HepG2 (cell line): ENCODE measurements at regions not wholly inside any gene's neighbourhood (a gene's known extent, or its start where the extent isn't known, plus 50 kb on each side); places are given as distances from the start of the nearest gene placed in this dataset.

Experiments used
- ATAC-seq: fragments of 200-7000 bp; cut with Tn5 transposase; 3 replicates; pipeline ENCODE4 v1.9.1; 2020; ENCODE audit warnings: mild to moderate bottlenecking, moderate library complexity
- BruUV-seq: library from RNA; stranded (reverse); fragments of 400-500 nt; replicated peaks from 2 replicates; lab custom pipeline; 2021; lab: Mats Ljungman, UMichigan
- CTCF ChIA-PET: fragments of 300-600 bp; formaldehyde crosslinking; extraction: SDS; loops from one replicate; lab custom pipeline; 2021; ENCODE audit warnings: low total read pairs, inconsistent platforms, low intra/inter-chr PET ratio; lab: Yijun Ruan, JAX
- POLR2A ChIA-PET: fragments of 350-600 bp; sonication (Branson Sonifier 250); formaldehyde crosslinking; loops from one replicate; lab custom pipeline; 2020; ENCODE audit warnings: antibody characterized with exemption, inconsistent platforms; lab: Yijun Ruan, JAX
- DNase-seq: peaks from one replicate; pipeline ENCODE4 v3.0.0-alpha.2; 2015; ENCODE audit warnings: low spot score
- FAIRE-seq: peaks from 3 replicates; lab custom pipeline; 2011; peaks lifted over from hg19 to GRCh38; lab: Jason Lieb, UNC
- H2AFZ ChIP-seq: one replicate; pipeline ENCODE4 v1.6.1; 2011; ENCODE audit warnings: low read length, inconsistent platforms
- H3K27ac ChIP-seq: fragments of 300-600 bp; 3 replicates; pipeline ENCODE4 v1.8.0; 2011; ENCODE audit warnings: mixed run types, mild to moderate bottlenecking, mixed read lengths, low read length, inconsistent platforms; ENCODE audit not compliant: insufficient read depth; ENCODE audit errors: extremely low read length
- H3K27me3 ChIP-seq, 2 experiments: fragments of 200-600 bp in 1 of 2; 2 replicates in 1 of 2; 3 replicates in 1 of 2; pipeline versions ENCODE4 v1.6.0 to v1.8.0; 2011; ENCODE audit warnings: low read length in 2 of 2, mild to moderate bottlenecking in 2 of 2, moderate library complexity in 2 of 2, inconsistent platforms in 1 of 2; ENCODE audit not compliant: insufficient read depth in 2 of 2, control insufficient read depth in 1 of 2
- H3K36me3 ChIP-seq, 2 experiments: fragments of 200-600 bp in 1 of 2; replicated peaks in 1 of 2; 2 replicates in 1 of 2; 3 replicates in 1 of 2; pipeline versions ENCODE4 v1.5.1 to v1.8.0; 2011; ENCODE audit warnings: low read length in 2 of 2, inconsistent platforms in 1 of 2; ENCODE audit not compliant: insufficient read depth in 2 of 2, control insufficient read depth in 1 of 2
- H3K4me1 ChIP-seq: 2 replicates; pipeline ENCODE4 v1.5.1; 2012; ENCODE audit warnings: low read length, inconsistent platforms; ENCODE audit not compliant: insufficient read depth
- H3K4me2 ChIP-seq: 2 replicates; pipeline ENCODE4 v1.6.0; 2011; ENCODE audit warnings: low read depth, low read length, inconsistent platforms
- H3K4me3 ChIP-seq, 3 experiments: fragments of 200-600 bp in 1 of 3; sonication (generic), shearing (Covaris generic) in 1 of 3; replicated peaks in 1 of 3; 2 replicates each; pipeline ENCODE4 v1.5.1; 2011 to 2016; ENCODE audit warnings: low read length in 3 of 3, inconsistent platforms in 2 of 3, low read depth in 2 of 3, mild to moderate bottlenecking in 2 of 3, control low read depth in 1 of 3, mixed read lengths in 1 of 3; ENCODE audit not compliant: insufficient read depth in 1 of 3
- H3K79me2 ChIP-seq: one replicate; pipeline ENCODE4 v1.6.1; 2011; ENCODE audit warnings: low read length, inconsistent platforms; ENCODE audit not compliant: insufficient read depth
- H3K9ac ChIP-seq: 2 replicates; pipeline ENCODE4 v1.6.0; 2011; ENCODE audit warnings: mild to moderate bottlenecking, low read depth, low read length, inconsistent platforms; ENCODE audit not compliant: insufficient read depth
- H3K9me3 ChIP-seq: 2 replicates; pipeline ENCODE4 v1.5.1; 2012; ENCODE audit warnings: mild to moderate bottlenecking, low read length
- H4K20me1 ChIP-seq: 2 replicates; pipeline ENCODE4 v1.6.0; 2011; ENCODE audit warnings: inconsistent platforms, mild to moderate bottlenecking, low read length, moderate library complexity; ENCODE audit not compliant: insufficient read depth
- ATRX ChIP-seq: sonication (generic); formaldehyde crosslinking; IDR thresholded peaks from 2 replicates; pipeline ENCODE4 v1.4.0; 2020; ENCODE audit warnings: missing genetic modification reagents, borderline replicate concordance
- BHLHE40 ChIP-seq: IDR thresholded peaks from 2 replicates; pipeline ENCODE4 v1.6.1; 2011; ENCODE audit warnings: low read length, improper control_type of control experiment
- GRHL1 ChIP-seq: sonication (generic); formaldehyde crosslinking; conservative IDR thresholded peaks from 2 replicates; pipeline ENCODE4 v1.8.0; 2022; ENCODE audit warnings: missing genetic modification reagents
- KLF9 ChIP-seq: IDR thresholded peaks from 2 replicates; pipeline ENCODE4 v1.6.1; 2016; ENCODE audit warnings: low read depth
- MEIS1 ChIP-seq: sonication (generic); formaldehyde crosslinking; IDR thresholded peaks from 2 replicates; pipeline ENCODE4 v1.9.0; 2021; ENCODE audit warnings: mild to moderate bottlenecking, missing genetic modification reagents, moderate library complexity, borderline replicate concordance
- NFYB ChIP-seq: sonication (generic); formaldehyde crosslinking; IDR thresholded peaks from 2 replicates; pipeline ENCODE4 v1.4.0; 2020; ENCODE audit warnings: missing genetic modification reagents
- PLRG1 ChIP-seq: fragments of 450-650 bp; conservative IDR thresholded peaks from 2 replicates; pipeline ENCODE4 v1.6.1; 2016
- PRDM4 ChIP-seq: sonication (generic); formaldehyde crosslinking; IDR thresholded peaks from 2 replicates; pipeline ENCODE4 v1.9.0; 2021; ENCODE audit warnings: missing genetic modification reagents, borderline replicate concordance
- RBM39 ChIP-seq: fragments of 200-400 bp; formaldehyde crosslinking; IDR thresholded peaks from one replicate; pipeline ENCODE4 v1.6.1; 2018; ENCODE audit warnings: antibody characterized with exemption, mild to moderate bottlenecking, low read depth, low read length; ENCODE audit not compliant: poor library complexity, severe bottlenecking
- ZBTB26 ChIP-seq: IDR thresholded peaks from 2 replicates; pipeline ENCODE4 v1.6.1; 2016; ENCODE audit warnings: missing compliant biosample characterization, missing genetic modification reagents, borderline replicate concordance
- ZNF598 ChIP-seq: sonication (generic); formaldehyde crosslinking; IDR thresholded peaks from 2 replicates; pipeline ENCODE4 v1.5.1; 2020; ENCODE audit warnings: mild to moderate bottlenecking, missing genetic modification reagents, borderline replicate concordance
- ZNF670 ChIP-seq: sonication (generic); formaldehyde crosslinking; IDR thresholded peaks from 2 replicates; pipeline ENCODE4 v1.8.0; 2022; ENCODE audit warnings: mild to moderate bottlenecking, missing genetic modification reagents, borderline replicate concordance
- ZNF720 ChIP-seq: sonication (generic); formaldehyde crosslinking; IDR thresholded peaks from 2 replicates; pipeline ENCODE4 v1.4.0; 2020; ENCODE audit warnings: missing genetic modification reagents
- ZSCAN9 ChIP-seq: IDR thresholded peaks from 2 replicates; pipeline ENCODE4 v1.6.1; 2016; ENCODE audit warnings: borderline replicate concordance
- WGBS: methylation state at CpG from one replicate; pipeline ENCODE4 v1.1.6; 2017; ENCODE audit warnings: low lambda C conversion rate; 5-methylcytosine and 5-hydroxymethylcytosine counted together
- in situ Hi-C: cut with HindIII; loops from 2 replicates; pipeline ENCODE4 v1.10.0; 2017; ENCODE audit warnings: low pct_unique_long_range_greater_than_20kb; ENCODE audit not compliant: extremely low pct_ligation_motif_present
- intact Hi-C: fragments of 100-400 bp; cut with micrococcal nuclease; formaldehyde crosslinking; loops from one replicate; pipeline ENCODE4 v1.10.0; 2022; ENCODE audit not compliant: unreplicated experiment

- no peak for TF ChIP-seq PRDM4 (CRISPR knock-in tag)
- no peak for TF ChIP-seq ZNF670 (CRISPR knock-in tag)
- no peak for TF ChIP-seq ZSCAN9 (CRISPR knock-in tag)
- TF ChIP-seq KLF9 (CRISPR knock-in tag) = no peak
Observed at GRCh38 chr11:28470180-28470579, 362.0 kb downstream of the METTL15 start (continued).

GRCh38 chr11:28466506-28466905 lies 358.3 kb downstream of the METTL15 start:
- POLR2A ChIA-PET = no interaction called here

More at GRCh38 chr11:28466506-28466905, 358.3 kb downstream of the METTL15 start:
- FAIRE-seq (no peak), ATAC-seq (no peak), DNase-seq (no peak)
- H3K27ac ChIP-seq = no peak overlapping the region
- 90% methylated on average over 7 of the region's 7 CpGs for WGBS
- H2AFZ ChIP-seq = no peak overlapping the region
- no peaks in the 10 kb centered on the region for H3K4me1 ChIP-seq
- TF ChIP-seq GRHL1 = no peak
- no peak for TF ChIP-seq ZNF720
- TF ChIP-seq RBM39 = no peak
- no peak for TF ChIP-seq PLRG1
- TF ChIP-seq BHLHE40 = no peak
- no peak for TF ChIP-seq ATRX (CRISPR knock-in tag)
- TF ChIP-seq ZNF598 (CRISPR knock-in tag) = no peak
- TF ChIP-seq NFYB (CRISPR knock-in tag) = no peak
- TF ChIP-seq ZBTB26 (CRISPR knock-in tag) = no peak
- no peak for TF ChIP-seq MEIS1
- no peak overlapping the region for H3K4me2 ChIP-seq
- H3K9me3 ChIP-seq = no peaks in the 10 kb centered on the region
- no peaks in the 10 kb centered on the region for H3K27me3 ChIP-seq
- H3K79me2 ChIP-seq = no peaks in the 10 kb centered on the region
- intact Hi-C loops = no loop called here
- H4K20me1 ChIP-seq = no peaks in the 10 kb centered on the region
- no peak overlapping the region for H3K4me3 ChIP-seq
- no TSS peak for BruUV-seq
- CTCF ChIA-PET = no interaction called here
- in situ Hi-C loops = no loop called here
- H3K36me3 ChIP-seq = no peaks in the 10 kb centered on the region
- no peak overlapping the region for H3K9ac ChIP-seq
